ENCODE measurements at regions not wholly inside any gene's neighbourhood (a gene's known extent, or its start where the extent isn't known, plus 50 kb on each side); places are given as distances from the start of the nearest gene placed in this dataset.

- TF ChIP-seq POLR2AphosphoS5 (IDR thresholded peaks at IDR 0.05; ENCODE audit: low read depth) (no peak), CTCF (conservative IDR thresholded peaks at IDR 0.05; ENCODE audit: low read depth in 2 of 2) (no peak), EZH2 (IDR thresholded peaks at IDR 0.05; ENCODE audit: low read depth, unreplicated experiment) (no peak)
These were observed 99.1 kb upstream of the PDE10A start for GRCh38 chr6:165762125-165762524.

Measured in GM23338 (cell line).